T-cell (primary cell): ENCODE measurements at regions not wholly inside any gene's neighbourhood (a gene's known extent, or its start where the extent isn't known, plus 50 kb on each side); places are given as distances from the start of the nearest gene placed in this dataset.

Experiments used
- ATAC-seq, 4 experiments: fragments of 200-7000 bp in 3 of 4; fragments of 150-1000 bp in 1 of 4; cut with Tn5 transposase; replicated peaks in 1 of 4; 1 replicate in 3 of 4; 2 replicates in 1 of 4; pipeline ENCODE4 v1.10.0; 2021; ENCODE audit warnings: moderate library complexity in 3 of 4, mild to moderate bottlenecking in 2 of 4, moderate number of reproducible peaks in 1 of 4
- CTCF ChIA-PET, 2 donors: fragments of 300-600 bp; sonication (Branson Sonifier 250); formaldehyde crosslinking; loops; one replicate each; lab custom pipeline; 2022; ENCODE audit warnings: antibody characterized with exemption in 2 of 2; lab: Charles Lee
- POLR2A ChIA-PET, 2 donors: fragments of 300-600 bp; sonication (Branson Sonifier 250); formaldehyde crosslinking; loops; one replicate each; lab custom pipeline; 2022; ENCODE audit warnings: antibody characterized with exemption in 2 of 2; lab: Charles Lee
- DNase-seq, 35 experiments: peaks; one replicate each; pipeline versions ENCODE4 v3.0.0 to v3.0.0-alpha.2; 2013 to 2023
- H3K27ac ChIP-seq: one replicate; pipeline ENCODE4 v1.5.1; 2013; ENCODE audit warnings: low read length
- H3K27me3 ChIP-seq, 2 experiments: replicated peaks in 1 of 2; 1 replicate in 1 of 2; 2 replicates in 1 of 2; pipeline versions ENCODE4 v1.6.1 to v1.7.0; 2013; ENCODE audit warnings: low read length in 1 of 2, mixed read lengths in 1 of 2; ENCODE audit not compliant: control insufficient read depth in 2 of 2, insufficient read depth in 2 of 2; ENCODE audit errors: extremely low read depth in 1 of 2
- H3K36me3 ChIP-seq, 2 donors: 1 replicate in 1 of 2; 2 replicates in 1 of 2; pipeline versions ENCODE4 v1.6.1 to v1.7.0; 2013; ENCODE audit warnings: low read length in 1 of 2; ENCODE audit not compliant: control insufficient read depth in 2 of 2, insufficient read depth in 1 of 2; ENCODE audit errors: extremely low read depth in 1 of 2
- H3K4me1 ChIP-seq, 2 experiments: 1 replicate in 1 of 2; 2 replicates in 1 of 2; pipeline versions ENCODE4 v1.6.1 to v1.7.0; 2013; ENCODE audit warnings: low read length in 2 of 2, mixed read lengths in 1 of 2; ENCODE audit not compliant: insufficient read depth in 2 of 2, control insufficient read depth in 1 of 2; ENCODE audit errors: extremely low read depth in 1 of 2
- H3K4me3 ChIP-seq, 2 donors: 1 replicate in 1 of 2; 2 replicates in 1 of 2; pipeline versions ENCODE4 v1.5.1 to v1.7.0; 2013; ENCODE audit warnings: mild to moderate bottlenecking in 2 of 2, low read length in 1 of 2, moderate library complexity in 1 of 2; ENCODE audit not compliant: control insufficient read depth in 1 of 2; ENCODE audit errors: extremely low read depth in 1 of 2
- H3K9me3 ChIP-seq: 2 replicates; pipeline ENCODE4 v1.7.0; 2013
- H3K27ac Mint-ChIP-seq, 2 donors: one replicate each; pipeline ENCODE4 v1.8.0; 2020 to 2021; ENCODE audit warnings: mild to moderate bottlenecking in 2 of 2, mixed read lengths in 2 of 2
- H3K27me3 Mint-ChIP-seq, 2 donors: one replicate each; pipeline ENCODE4 v1.8.0; 2021 to 2022; ENCODE audit warnings: mixed read lengths in 2 of 2
- H3K36me3 Mint-ChIP-seq: one replicate; pipeline ENCODE4 v1.8.0; 2021; ENCODE audit warnings: mixed read lengths
- H3K4me1 Mint-ChIP-seq, 3 donors: one replicate each; pipeline ENCODE4 v1.8.0; 2020 to 2022; ENCODE audit warnings: mixed read lengths in 3 of 3, mild to moderate bottlenecking in 1 of 3
- H3K4me3 Mint-ChIP-seq, 3 donors: one replicate each; pipeline ENCODE4 v1.8.0; 2020 to 2022; ENCODE audit warnings: mild to moderate bottlenecking in 3 of 3, mixed read lengths in 3 of 3, moderate library complexity in 3 of 3
- H3K9me3 Mint-ChIP-seq, 3 donors: one replicate each; pipeline ENCODE4 v1.8.0; 2020 to 2022; ENCODE audit warnings: mixed read lengths in 3 of 3
- WGBS: methylation state at CpG from one replicate; pipeline ENCODE4 v1.1.5; 2013; ENCODE audit warnings: missing lambda C conversion rate; ENCODE audit not compliant: insufficient coverage; 5-methylcytosine and 5-hydroxymethylcytosine counted together

DNA sequence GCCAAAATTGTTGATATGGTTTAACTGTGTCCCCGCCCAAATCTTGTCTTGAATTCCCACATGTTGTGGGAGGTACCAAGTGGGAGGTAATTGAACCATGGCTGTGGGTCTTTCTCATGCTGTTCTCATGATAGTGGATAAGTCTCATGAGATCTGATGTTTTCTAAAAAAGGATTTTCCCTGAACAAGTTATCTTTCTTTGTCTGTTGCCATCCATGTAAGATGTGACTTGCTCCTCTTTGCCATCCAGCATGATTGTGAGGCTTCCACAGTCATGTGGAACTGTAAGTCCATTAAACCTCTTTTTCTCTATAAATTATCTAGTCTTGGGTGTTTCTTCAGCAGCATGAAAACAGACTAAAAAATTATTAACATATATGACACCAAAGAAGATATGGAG lies 986.7 kb upstream of the MIR17HG start:
- H3K4me1 Mint-ChIP-seq: no peaks in the 10 kb centered on the region
- H3K36me3 Mint-ChIP-seq: no peaks in the 10 kb centered on the region
- ATAC-seq: no peak
- H3K27ac Mint-ChIP-seq: no peak overlapping the region
- H3K4me3 Mint-ChIP-seq: no peak overlapping the region
- H3K27me3 ChIP-seq: no peaks in the 10 kb centered on the region
- H3K9me3 ChIP-seq: peaks cover 2% of the 10 kb centered on the region
- H3K27me3 Mint-ChIP-seq: no peaks in the 10 kb centered on the region
- no peaks in the 10 kb centered on the region for H3K4me1 ChIP-seq
- H3K27ac ChIP-seq: no peak overlapping the region
- CTCF ChIA-PET: no interaction called here
- no peaks in the 10 kb centered on the region for H3K36me3 ChIP-seq
- WGBS: 100% methylated on average over 1 of the region's 1 CpG
- DNase-seq: no peak
- H3K4me3 ChIP-seq: no peak overlapping the region
- H3K9me3 Mint-ChIP-seq: peaks cover 4 to 33% (median 13%) of the 10 kb centered on the region in 3 donors
- POLR2A ChIA-PET: no interaction called here

- Histone ChIP-seq H3K36me3 (no peaks in the 10 kb centered on the region), H3K27me3 (no peaks in the 10 kb centered on the region), H3K27ac (no peak overlapping the region), H3K9me3 (peaks cover 2% of the 10 kb centered on the region), H3K4me3 (no peak overlapping the region), H3K4me1 (no peaks in the 10 kb centered on the region)
- ATAC-seq: no peak
- Mint-ChIP-seq H3K27ac (no peak overlapping the region), H3K27me3 (no peaks in the 10 kb centered on the region), H3K4me3 (no peak overlapping the region), H3K4me1 (no peaks in the 10 kb centered on the region), H3K9me3 (peaks cover 4 to 26% (median 9%) of the 10 kb centered on the region in 3 donors), H3K36me3 (no peaks in the 10 kb centered on the region)
- POLR2A ChIA-PET: no interaction called here
- DNase-seq: no peak
- CTCF ChIA-PET: no interaction called here
- no CpG with 5 or more reads among the region's 1 CpG for WGBS
Observed at GRCh38 chr13:90362707-90363106, 984.8 kb upstream of the MIR17HG start.

DNA sequence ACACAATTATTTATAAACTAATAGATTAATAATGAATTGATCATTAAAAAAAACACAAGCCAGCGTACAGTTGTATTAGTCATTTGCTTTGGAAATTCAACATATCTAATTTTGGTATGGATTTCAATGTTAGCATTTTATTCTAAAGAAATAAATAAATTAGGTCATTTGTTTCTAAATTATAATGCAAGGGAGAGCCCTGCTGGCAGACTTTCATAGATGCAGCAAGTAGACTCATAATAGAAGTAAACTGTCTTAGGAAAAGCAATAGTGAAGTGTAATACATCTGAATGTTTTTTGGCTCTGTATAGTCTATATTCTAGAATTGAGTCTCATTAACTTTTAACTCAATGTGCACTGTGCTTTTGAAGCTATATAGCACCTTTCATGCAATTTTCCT lies 982.4 kb upstream of the MIR17HG start:
- Mint-ChIP-seq H3K36me3 (no peaks in the 10 kb centered on the region), H3K4me3 (no peak overlapping the region), H3K9me3 (peaks cover 4 to 25% (median 6%) of the 10 kb centered on the region in 3 donors), H3K27ac (no peak overlapping the region), H3K4me1 (no peaks in the 10 kb centered on the region), H3K27me3 (no peaks in the 10 kb centered on the region)
- ChIA-PET CTCF (interaction anchor here in 1 of 2 donors (0.7 kb wide), 1 partner anchor 579 kb away, joined by 3 read pairs; no protein-coding TSS in a partner anchor), POLR2A (no interaction called here)
- ATAC-seq: no peak
- no peak overlapping the region for H3K27ac ChIP-seq
- H3K27me3 ChIP-seq: no peaks in the 10 kb centered on the region
- H3K9me3 ChIP-seq: peaks cover 2% of the 10 kb centered on the region
- H3K36me3 ChIP-seq: no peaks in the 10 kb centered on the region
- H3K4me1 ChIP-seq: no peaks in the 10 kb centered on the region
- no peak overlapping the region for H3K4me3 ChIP-seq
- DNase-seq: no peak
- no CpG with 5 or more reads among the region's 1 CpG for WGBS

DNA sequence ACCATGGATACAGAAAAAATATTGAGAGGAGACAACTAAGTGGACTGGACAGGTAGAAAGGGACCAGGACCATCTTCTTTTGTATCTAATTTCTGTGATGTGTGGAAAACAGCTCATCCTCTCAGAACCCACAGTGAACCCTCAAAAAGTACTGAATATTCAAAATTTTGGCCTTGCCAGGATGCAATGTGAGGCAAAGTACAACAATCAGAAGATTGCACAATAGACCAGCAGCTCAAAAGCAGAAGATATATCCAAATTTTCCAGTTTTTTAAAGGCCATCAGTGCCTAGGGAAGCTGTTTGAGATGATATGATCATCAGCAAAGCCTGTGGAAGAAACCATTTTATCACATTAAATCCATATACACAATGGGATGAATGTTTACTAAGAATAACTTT lies 973.3 kb upstream of the MIR17HG start:
- no peaks in the 10 kb centered on the region for H3K36me3 ChIP-seq
- Mint-ChIP-seq H3K27ac (no peak overlapping the region), H3K36me3 (no peaks in the 10 kb centered on the region), H3K4me3 (no peak overlapping the region), H3K9me3 (peaks cover 2 to 11% (median 7%) of the 10 kb centered on the region in 3 donors), H3K4me1 (no peaks in the 10 kb centered on the region), H3K27me3 (no peaks in the 10 kb centered on the region)
- ATAC-seq: no peak
- POLR2A ChIA-PET: no interaction called here
- CTCF ChIA-PET: no interaction called here
- no peak overlapping the region for H3K27ac ChIP-seq
- DNase-seq: no peak
- no peak overlapping the region for H3K4me3 ChIP-seq
- no peaks in the 10 kb centered on the region for H3K4me1 ChIP-seq
- peaks cover 3% of the 10 kb centered on the region for H3K9me3 ChIP-seq
- H3K27me3 ChIP-seq: no peaks in the 10 kb centered on the region

GRCh38 chr13:90375851-90376250 lies 971.6 kb upstream of the MIR17HG start:
- Mint-ChIP-seq H3K4me1 (no peaks in the 10 kb centered on the region), H3K9me3 (peaks cover 0 to 6% (median 5%) of the 10 kb centered on the region in 3 donors), H3K27me3 (no peaks in the 10 kb centered on the region), H3K36me3 (no peaks in the 10 kb centered on the region), H3K4me3 (no peak overlapping the region), H3K27ac (no peak overlapping the region)
- H3K4me3 ChIP-seq: no peak overlapping the region
- 67% methylated on average over 1 of the region's 4 CpGs for WGBS
- H3K4me1 ChIP-seq: no peaks in the 10 kb centered on the region
- DNase-seq (no peak), ATAC-seq (no peak)
- peaks cover 3% of the 10 kb centered on the region for H3K9me3 ChIP-seq
- H3K27ac ChIP-seq: no peak overlapping the region
- no peaks in the 10 kb centered on the region for H3K36me3 ChIP-seq
- ChIA-PET POLR2A (no interaction called here), CTCF (no interaction called here)
- H3K27me3 ChIP-seq: no peaks in the 10 kb centered on the region

DNA sequence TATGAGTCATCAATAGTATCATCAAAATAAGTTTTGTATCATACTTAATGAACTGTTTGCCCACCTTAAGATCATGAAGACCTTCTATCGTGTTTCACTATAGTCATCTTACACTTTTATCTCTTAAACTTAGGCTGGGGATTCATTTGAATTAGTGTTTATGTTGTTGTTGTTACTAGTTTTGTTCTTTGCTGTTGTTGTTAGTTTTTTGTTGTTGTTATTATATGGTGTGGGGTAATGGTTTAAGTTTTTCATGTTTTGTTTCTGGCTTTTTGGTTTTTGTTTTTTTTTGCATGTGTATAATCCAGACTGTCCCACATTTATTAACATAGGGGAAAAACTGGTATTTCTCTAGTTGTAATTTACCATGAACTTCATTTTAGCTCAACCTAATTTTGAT lies 965.1 kb upstream of the MIR17HG start:
- Histone ChIP-seq H3K36me3 (no peaks in the 10 kb centered on the region), H3K9me3 (no peaks in the 10 kb centered on the region), H3K4me1 (no peaks in the 10 kb centered on the region), H3K27ac (no peak overlapping the region), H3K27me3 (no peaks in the 10 kb centered on the region), H3K4me3 (no peak overlapping the region)
- H3K4me1 Mint-ChIP-seq: no peaks in the 10 kb centered on the region
- CTCF ChIA-PET: no interaction called here
- H3K36me3 Mint-ChIP-seq: no peaks in the 10 kb centered on the region
- H3K9me3 Mint-ChIP-seq: peaks cover 4 to 16% (median 7%) of the 10 kb centered on the region in 3 donors
- DNase-seq (no peak), ATAC-seq (no peak)
- POLR2A ChIA-PET: no interaction called here
- no peak overlapping the region for H3K27ac Mint-ChIP-seq
- H3K27me3 Mint-ChIP-seq: no peaks in the 10 kb centered on the region
- no peak overlapping the region for H3K4me3 Mint-ChIP-seq
- no CpG with 5 or more reads among the region's 1 CpG for WGBS

- Histone ChIP-seq H3K27me3 (no peaks in the 10 kb centered on the region), H3K4me1 (no peaks in the 10 kb centered on the region), H3K9me3 (no peaks in the 10 kb centered on the region), H3K36me3 (no peaks in the 10 kb centered on the region), H3K27ac (no peak overlapping the region), H3K4me3 (no peak overlapping the region)
- H3K27ac Mint-ChIP-seq: no peak overlapping the region
- no peak for DNase-seq
- no peaks in the 10 kb centered on the region for H3K36me3 Mint-ChIP-seq
- ChIA-PET POLR2A (no interaction called here), CTCF (no interaction called here)
- peaks cover 15 to 40% (median 16%) of the 10 kb centered on the region in 3 donors for H3K9me3 Mint-ChIP-seq
- WGBS: no CpG with 5 or more reads among the region's 4 CpGs
- no peak for ATAC-seq
- no peak overlapping the region for H3K4me3 Mint-ChIP-seq
- H3K4me1 Mint-ChIP-seq: no peaks in the 10 kb centered on the region
- H3K27me3 Mint-ChIP-seq: no peaks in the 10 kb centered on the region
Observed at GRCh38 chr13:90385781-90386489, 961.6 kb upstream of the MIR17HG start.
